ENCODE measurements at regions not wholly inside any gene's neighbourhood (a gene's known extent, or its start where the extent isn't known, plus 50 kb on each side); places are given as distances from the start of the nearest gene placed in this dataset.

- Histone ChIP-seq H3K9me3 (ENCODE audit: control insufficient read depth in 2 of 3, insufficient read depth in 1 of 3, low read length in 3 of 3) (no peaks in the 10 kb centered on the region), H3K9ac (ENCODE audit: low read length in 3 of 3) (no peak overlapping the region), H3K36me3 (ENCODE audit: control insufficient read depth in 2 of 3, insufficient read depth in 3 of 3, low read length in 3 of 3) (no peaks in the 10 kb centered on the region), H3K4me1 (ENCODE audit: control insufficient read depth in 2 of 3, insufficient read depth in 2 of 3, low read depth in 1 of 3, low read length in 3 of 3) (peaks cover 0 to 20% (median 3%) of the 10 kb centered on the region in 3 donors), H3K27ac (ENCODE audit: low read depth in 2 of 2, low read length in 2 of 2) (peak overlapping the region in 1 of 2 donors; percentile 84), H3K4me3 (ENCODE audit: low read length in 3 of 3) (no peak overlapping the region), H3K27me3 (ENCODE audit: control insufficient read depth, insufficient read depth, low read length) (no peaks in the 10 kb centered on the region)
- intact Hi-C loops (cut with DNase I): loop anchor here (5.0 kb wide), 1 partner anchor 353 kb away; the partner anchor contains the start of gene FYB1
- no peak for TF ChIP-seq CTCF (IDR thresholded peaks at IDR 0.05; ENCODE audit: borderline replicate concordance, extremely low read depth, insufficient read depth)
- peak in 3 of 5 donors; percentile 28 to 77 (median 75) for DNase-seq
- FAIRE-seq: peak; percentile 88
These were observed 145.1 kb upstream of the DAB2 start for GRCh38 chr5:39569857-39570256.

- Histone ChIP-seq H3K27ac (ENCODE audit: low read depth in 2 of 2, low read length in 2 of 2) (no peak overlapping the region), H3K4me3 (ENCODE audit: low read length in 3 of 3) (no peak overlapping the region), H3K9me3 (ENCODE audit: control insufficient read depth in 2 of 3, insufficient read depth in 1 of 3, low read length in 3 of 3) (no peaks in the 10 kb centered on the region), H3K9ac (ENCODE audit: low read length in 3 of 3) (no peak overlapping the region), H3K36me3 (ENCODE audit: control insufficient read depth in 2 of 3, insufficient read depth in 3 of 3, low read length in 3 of 3) (no peaks in the 10 kb centered on the region), H3K4me1 (ENCODE audit: control insufficient read depth in 2 of 3, insufficient read depth in 2 of 3, low read depth in 1 of 3, low read length in 3 of 3) (peaks cover 0 to 20% (median 3%) of the 10 kb centered on the region in 3 donors), H3K27me3 (ENCODE audit: control insufficient read depth, insufficient read depth, low read length) (no peaks in the 10 kb centered on the region)
- no peak for DNase-seq
- TF ChIP-seq CTCF (IDR thresholded peaks at IDR 0.05; ENCODE audit: borderline replicate concordance, extremely low read depth, insufficient read depth): no peak
- intact Hi-C loops (cut with DNase I): loop anchor here (5.0 kb wide), 1 partner anchor 350 kb away; the partner anchor contains the start of gene FYB1
- FAIRE-seq: no peak
These were observed 142.1 kb upstream of the DAB2 start for GRCh38 chr5:39566891-39567290.

- peaks cover 0 to 20% (median 3%) of the 10 kb centered on the region in 3 donors for H3K4me1 ChIP-seq (ENCODE audit: control insufficient read depth in 2 of 3, insufficient read depth in 2 of 3, low read depth in 1 of 3, low read length in 3 of 3)
- DNase-seq (no peak), FAIRE-seq (peak; percentile 46)
- no peaks in the 10 kb centered on the region for H3K36me3 ChIP-seq (ENCODE audit: control insufficient read depth in 2 of 3, insufficient read depth in 3 of 3, low read length in 3 of 3)
- H3K27ac ChIP-seq (ENCODE audit: low read depth in 2 of 2, low read length in 2 of 2): no peak overlapping the region
- H3K27me3 ChIP-seq (ENCODE audit: control insufficient read depth, insufficient read depth, low read length): no peaks in the 10 kb centered on the region
- no peaks in the 10 kb centered on the region for H3K9me3 ChIP-seq (ENCODE audit: control insufficient read depth in 2 of 3, insufficient read depth in 1 of 3, low read length in 3 of 3)
- no peak overlapping the region for H3K4me3 ChIP-seq (ENCODE audit: low read length in 3 of 3)
- no peak for TF ChIP-seq CTCF (IDR thresholded peaks at IDR 0.05; ENCODE audit: borderline replicate concordance, extremely low read depth, insufficient read depth)
- no peak overlapping the region for H3K9ac ChIP-seq (ENCODE audit: low read length in 3 of 3)
- intact Hi-C loops (cut with DNase I): loop anchor here (5.0 kb wide), 1 partner anchor 349 kb away; the partner anchor contains the start of gene FYB1
These were observed 141.2 kb upstream of the DAB2 start for GRCh38 chr5:39566029-39566428.

- H3K27ac ChIP-seq (ENCODE audit: low read depth in 2 of 2, low read length in 2 of 2): no peak overlapping the region
- no peak for FAIRE-seq
- H3K4me1 ChIP-seq (ENCODE audit: control insufficient read depth in 2 of 3, insufficient read depth in 2 of 3, low read depth in 1 of 3, low read length in 3 of 3): peaks cover 0 to 1% (median 0%) of the 10 kb centered on the region in 3 donors
- no peaks in the 10 kb centered on the region for H3K36me3 ChIP-seq (ENCODE audit: control insufficient read depth in 2 of 3, insufficient read depth in 3 of 3, low read length in 3 of 3)
- H3K9me3 ChIP-seq (ENCODE audit: control insufficient read depth in 2 of 3, insufficient read depth in 1 of 3, low read length in 3 of 3): no peaks in the 10 kb centered on the region
- H3K9ac ChIP-seq (ENCODE audit: low read length in 3 of 3): no peak overlapping the region
- H3K4me3 ChIP-seq (ENCODE audit: low read length in 3 of 3): no peak overlapping the region
- no peak for DNase-seq
- intact Hi-C loops (cut with DNase I): no loop called here
- no peak for TF ChIP-seq CTCF (IDR thresholded peaks at IDR 0.05; ENCODE audit: borderline replicate concordance, extremely low read depth, insufficient read depth)
- H3K27me3 ChIP-seq (ENCODE audit: control insufficient read depth, insufficient read depth, low read length): no peaks in the 10 kb centered on the region
These were observed 136.6 kb upstream of the DAB2 start for GRCh38 chr5:39561421-39561820.
